Stimulated activated CD8-positive, alpha-beta memory T cell treated with anti-CD3 and anti-CD28 coated beads, Interleukin-2, amount 100 ng/mL, for 1 hour (primary cell): ENCODE measurements at regions not wholly inside any gene's neighbourhood (a gene's known extent, or its start where the extent isn't known, plus 50 kb on each side); places are given as distances from the start of the nearest gene placed in this dataset.
"Not testable (repeated sequence)": the region's sequence is repeated elsewhere in the genome, so short reads cannot be mapped to it uniquely, and the experiment has no call there.

Experiments
- DNase-seq, 2 donors: peaks; one replicate each; pipeline ENCODE4 v3.0.0-alpha.2; 2020; ENCODE audit warnings: low read depth in 2 of 2

- DNase-seq: no peak
These were observed 77.0 kb upstream of the GRK3 start for GRCh38 chr22:25487508-25487907.

DNA sequence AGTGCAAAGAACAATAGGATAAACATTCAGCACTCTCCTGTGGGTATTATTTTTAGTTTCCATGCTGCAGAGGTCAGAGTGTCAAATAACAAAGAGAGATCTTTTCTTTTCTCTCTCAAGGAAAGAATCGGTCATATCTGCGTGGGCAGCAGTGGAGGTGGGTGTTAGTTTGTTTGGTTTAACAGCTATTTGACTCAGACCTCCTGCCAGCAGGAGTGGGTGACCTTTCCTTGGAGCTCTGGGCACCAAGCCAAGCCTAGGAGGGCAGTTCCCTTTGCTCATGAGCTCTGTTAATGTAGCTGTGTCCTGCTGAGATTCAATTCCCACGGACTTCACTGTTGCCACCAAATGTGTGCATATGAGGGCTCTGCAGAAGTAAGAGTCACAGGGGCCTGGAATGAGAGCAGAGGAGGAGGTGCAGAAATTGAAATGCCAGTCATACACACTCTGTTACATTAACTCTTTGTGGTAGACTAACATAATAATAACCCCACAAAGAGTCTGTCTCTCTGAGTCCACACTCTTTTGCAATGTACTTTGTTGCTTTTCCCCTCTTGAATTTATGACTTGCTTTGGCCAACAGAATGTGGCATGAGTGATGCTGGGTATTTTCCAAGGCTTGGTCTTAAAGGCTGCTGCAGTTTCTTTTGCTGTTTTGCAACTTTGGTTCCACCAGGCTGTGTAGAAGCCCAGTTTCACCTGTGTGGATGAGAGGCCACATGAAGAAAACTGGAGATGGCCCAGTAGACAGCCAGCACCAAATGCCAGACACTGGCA lies 76.0 kb upstream of the GRK3 start:
- no peak for DNase-seq

- DNase-seq: no peak
These were observed 74.5 kb upstream of the GRK3 start for GRCh38 chr22:25489947-25490346.

DNA sequence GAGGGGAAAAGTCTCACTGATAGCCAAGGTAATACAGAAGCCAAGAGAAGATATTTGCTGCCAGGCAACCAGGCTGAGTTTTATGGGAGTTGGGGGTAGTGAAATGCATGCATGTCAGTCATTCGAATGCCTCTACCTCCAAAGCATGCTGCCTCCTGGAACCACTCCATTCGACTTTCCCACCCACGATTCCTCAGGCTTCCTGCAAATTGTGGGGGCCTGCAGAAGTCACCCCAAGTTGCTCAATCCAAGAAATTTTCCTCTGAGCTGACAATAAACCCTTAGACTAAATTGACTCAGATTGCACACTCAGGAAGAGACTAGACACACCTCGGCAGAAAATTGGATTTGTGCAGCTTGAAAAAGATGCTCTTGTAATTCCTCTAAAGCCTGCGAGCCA lies 73.6 kb upstream of the GRK3 start:
- no peak for DNase-seq

DNA sequence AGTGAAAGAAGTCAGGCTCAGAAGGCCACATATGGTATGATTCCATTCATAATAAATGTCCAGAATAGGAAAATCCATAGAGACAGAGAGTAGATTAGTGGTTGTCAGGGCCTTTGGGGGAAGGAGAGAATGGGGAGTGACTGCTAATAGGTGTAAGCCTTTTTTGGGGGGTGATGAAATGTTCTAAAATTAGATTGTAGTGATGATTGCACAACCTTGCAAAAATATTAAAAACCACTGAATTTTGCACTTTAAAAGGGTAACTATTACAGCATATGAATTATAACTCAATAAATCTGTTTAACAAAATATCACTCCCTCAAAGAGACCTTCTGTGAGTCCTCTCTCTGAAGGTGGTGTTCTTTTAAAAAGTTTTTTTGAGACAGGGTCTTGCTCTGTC lies 72.3 kb upstream of the GRK3 start:
- no peak for DNase-seq

GRCh38 chr22:25492841-25493734 lies 71.4 kb upstream of the GRK3 start:
- no peak for DNase-seq

GRCh38 chr22:25493794-25494193 lies 70.7 kb upstream of the GRK3 start:
- DNase-seq: no peak

DNA sequence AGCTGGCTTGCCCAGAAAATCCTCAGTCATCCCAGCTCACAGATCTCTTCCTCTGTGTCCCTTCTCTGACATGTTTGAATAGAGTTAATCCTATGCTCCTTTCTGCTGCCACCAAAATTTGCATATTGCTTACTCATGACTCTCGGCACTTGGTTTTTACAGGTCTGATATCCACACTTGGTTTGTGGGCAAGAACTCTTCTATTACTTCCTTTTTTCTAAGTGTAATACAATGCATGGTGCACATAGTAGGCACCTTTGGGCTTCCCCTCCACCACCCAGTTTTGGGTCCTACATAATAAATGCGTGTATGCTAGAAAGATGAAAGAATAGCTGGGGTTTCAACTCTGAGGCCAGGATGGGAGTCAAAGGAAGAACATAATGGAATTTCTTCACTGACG lies 69.7 kb upstream of the GRK3 start:
- no peak for DNase-seq

DNA sequence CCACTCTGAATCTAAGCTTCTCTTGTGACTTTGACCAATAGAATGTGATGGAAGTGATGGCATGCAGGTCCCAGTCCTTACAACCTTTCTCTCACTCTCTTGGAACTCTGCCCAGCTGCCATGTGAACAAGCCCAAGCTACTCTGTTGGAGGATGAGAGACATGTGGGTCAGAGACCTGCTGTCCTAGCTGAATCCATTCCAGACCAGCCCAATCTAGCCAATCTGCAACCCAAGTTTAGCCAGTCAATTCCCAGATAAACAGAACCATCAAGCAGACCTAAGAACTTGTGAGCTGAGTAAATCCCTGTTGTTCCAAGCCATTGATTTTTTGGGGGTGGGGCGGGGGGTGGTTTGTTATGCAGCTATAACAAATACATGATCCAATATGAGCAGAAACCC lies 69.2 kb upstream of the GRK3 start:
- no peak for DNase-seq

- no peak for DNase-seq
These were observed 67.9 kb upstream of the GRK3 start for GRCh38 chr22:25496396-25497064.

DNA sequence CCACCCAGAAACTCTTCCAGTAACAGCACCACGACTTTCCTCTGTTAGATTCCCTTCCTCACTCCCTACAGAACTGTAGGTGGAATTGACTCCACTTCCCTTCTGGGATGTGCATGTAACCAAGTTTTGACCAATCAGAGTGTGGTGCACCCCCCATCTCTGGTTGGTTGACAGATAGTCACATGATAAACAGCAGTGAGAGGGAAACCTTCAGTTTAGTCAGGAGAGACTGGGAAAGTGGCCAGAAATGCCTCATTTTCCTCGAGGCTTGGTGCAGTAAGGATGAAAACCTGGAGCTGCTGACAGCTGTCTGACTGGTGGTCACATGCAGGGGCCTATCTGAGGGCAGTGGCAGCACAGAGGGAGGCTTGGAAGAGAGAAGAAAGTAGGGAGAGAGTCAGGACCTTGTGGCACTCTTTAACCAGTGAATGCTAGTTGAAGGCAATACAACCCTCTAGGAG lies 67.3 kb upstream of the GRK3 start:
- no peak for DNase-seq

- no peak for DNase-seq
These were observed 66.8 kb upstream of the GRK3 start for GRCh38 chr22:25497716-25498115.

GRCh38 chr22:25500671-25501070 lies 63.8 kb upstream of the GRK3 start:
- not testable (repeated sequence) for DNase-seq

DNA sequence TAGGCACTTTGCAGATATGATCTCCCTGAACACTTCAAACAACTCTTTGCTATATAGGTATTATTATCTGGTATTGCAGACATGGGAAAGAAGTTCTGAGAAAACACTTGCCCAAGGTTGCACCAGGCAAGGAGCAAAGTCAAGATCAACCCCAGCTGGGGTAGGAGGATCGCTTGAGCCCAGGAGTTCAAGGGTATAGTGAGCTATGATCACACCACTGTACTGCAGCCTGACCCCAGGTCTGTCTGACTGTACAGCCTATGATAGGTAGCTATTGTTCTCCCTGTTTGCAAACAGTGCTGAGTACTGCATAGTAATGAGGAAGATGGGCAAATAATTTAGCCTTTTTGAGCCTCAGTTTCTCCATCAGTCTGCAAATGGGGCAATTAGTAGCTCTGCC lies 60.5 kb upstream of the GRK3 start:
- not testable (repeated sequence) for DNase-seq

DNA sequence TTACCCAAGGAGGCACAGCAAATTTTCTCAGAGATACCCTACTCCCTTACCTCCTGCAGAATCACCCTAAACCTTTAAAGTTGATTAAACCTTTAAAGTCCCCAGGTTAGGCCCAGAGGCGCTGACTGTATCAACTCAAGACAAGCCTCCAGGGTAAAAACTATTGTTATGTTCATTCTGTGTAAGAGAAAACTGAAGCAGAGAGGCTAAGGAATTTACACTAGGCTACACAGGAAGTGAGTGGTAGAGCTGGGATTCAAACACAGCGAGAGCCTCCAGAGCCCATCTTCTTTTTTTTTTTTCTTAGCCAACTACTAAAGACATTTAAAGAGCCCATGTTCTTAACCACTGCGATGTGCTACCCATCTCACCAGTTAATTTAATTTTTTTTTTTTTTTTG lies 56.3 kb upstream of the GRK3 start:
- no peak for DNase-seq

GRCh38 chr22:25508761-25509321 lies 55.6 kb upstream of the GRK3 start:
- DNase-seq: no peak

GRCh38 chr22:25509374-25509791 lies 55.1 kb upstream of the GRK3 start:
- no peak for DNase-seq

DNA sequence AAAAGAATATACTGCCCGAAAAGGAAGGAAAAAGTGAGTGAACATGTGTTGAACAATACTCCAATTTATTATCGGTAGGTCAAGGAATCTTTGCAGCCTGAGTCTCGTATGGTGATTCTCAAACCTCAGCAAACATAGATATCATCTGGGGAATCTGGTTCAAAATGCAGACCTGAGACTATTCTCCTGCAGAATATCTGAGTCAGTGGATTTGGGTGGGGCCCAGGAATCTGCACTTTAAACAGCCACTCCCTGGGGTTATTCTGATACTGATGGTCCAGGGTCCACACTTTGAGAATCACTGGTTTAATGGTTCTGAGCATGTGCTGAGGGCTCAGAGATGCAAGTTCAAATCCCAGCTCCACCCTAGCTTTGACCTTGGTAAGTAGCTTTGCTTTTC lies 53.6 kb upstream of the GRK3 start:
- no peak for DNase-seq

DNA sequence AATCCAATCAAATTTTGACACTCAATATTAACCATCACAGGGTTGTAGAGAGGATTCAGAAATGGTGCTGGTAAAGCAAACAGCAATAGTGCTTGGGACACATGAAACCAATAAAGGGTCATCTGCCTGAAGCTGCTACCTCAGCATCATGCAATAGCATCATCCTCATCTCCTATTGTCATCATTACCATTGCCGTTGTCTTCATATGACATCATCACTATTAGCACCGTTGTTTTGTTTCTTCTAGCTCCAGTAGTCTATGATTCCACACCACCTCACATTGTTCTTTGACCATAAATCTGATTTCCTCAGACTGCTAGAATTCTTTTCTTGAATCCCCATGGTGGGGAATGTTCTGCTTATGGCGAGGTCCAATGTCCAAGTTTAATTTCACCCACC lies 52.8 kb upstream of the GRK3 start:
- DNase-seq: no peak

DNA sequence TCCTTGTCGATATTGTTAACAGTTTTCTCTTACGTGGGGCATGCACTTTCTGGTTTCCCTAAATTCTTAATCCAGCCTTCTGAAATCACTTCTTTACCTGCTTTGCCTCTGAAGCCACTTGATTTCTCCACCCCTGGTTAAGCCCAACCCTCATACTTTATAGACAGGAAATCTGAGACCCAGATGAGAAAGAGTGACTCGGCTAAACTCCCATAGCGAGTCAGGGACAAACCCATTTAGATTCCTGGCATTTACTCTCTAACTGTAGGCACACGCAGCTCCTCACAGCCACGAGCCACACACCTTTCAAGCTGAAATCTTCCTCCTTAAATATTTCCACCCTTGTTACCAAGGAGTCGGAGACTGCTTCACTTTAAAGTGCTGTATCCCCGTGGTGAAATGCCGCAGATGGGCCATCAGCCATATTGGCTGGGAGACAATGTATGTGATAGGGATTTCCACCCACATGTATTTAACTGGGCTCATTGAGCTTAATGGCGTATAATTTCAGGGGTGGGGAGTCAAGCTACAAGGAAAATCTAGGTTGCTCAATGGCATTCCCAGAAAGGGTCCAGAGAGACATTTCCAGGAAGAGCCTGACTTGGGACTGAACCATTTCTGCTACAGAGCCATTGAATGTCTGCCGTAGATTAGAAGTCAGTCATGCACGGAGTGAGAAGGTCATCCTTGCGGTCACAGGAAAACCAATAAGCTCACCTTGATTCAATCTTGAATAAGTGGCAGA lies 49.9 kb upstream of the GRK3 start:
- no peak for DNase-seq
